ENCODE measurements at regions not wholly inside any gene's neighbourhood (a gene's known extent, or its start where the extent isn't known, plus 50 kb on each side); places are given as distances from the start of the nearest gene placed in this dataset.

GRCh38 chr4:184951668-184952160 lies 66.6 kb upstream of the HELT start:
- Histone ChIP-seq H3K9me3 (replicated peaks; ENCODE audit: control insufficient read depth, insufficient read depth, low read length) (no peaks in the 10 kb centered on the region), H3K36me3 (ENCODE audit: control insufficient read depth in 2 of 2, insufficient read depth in 2 of 2, low read length in 1 of 2) (no peaks in the 10 kb centered on the region), H3K79me2 (ENCODE audit: control insufficient read depth, insufficient read depth, low read length) (no peaks in the 10 kb centered on the region), H3K4me3 (no peak overlapping the region), H3K9ac (ENCODE audit: control insufficient read depth, insufficient read depth, low read length) (no peak overlapping the region), H3K4me1 (ENCODE audit: control insufficient read depth, insufficient read depth, low read length) (0 out of 2 replicates have a peak, but pooled peaks cover 3% of the 10 kb centered on the region), H2AFZ (ENCODE audit: control insufficient read depth, low read depth, low read length) (no peak overlapping the region), H3K4me2 (ENCODE audit: control insufficient read depth, insufficient read depth) (no peak overlapping the region), H3K27ac (ENCODE audit: control insufficient read depth, insufficient read depth) (no peak overlapping the region), H3K27me3 (replicated peaks in 1 of 2; ENCODE audit: control insufficient read depth in 2 of 2, insufficient read depth in 2 of 2, low read length in 1 of 2) (no peaks in the 10 kb centered on the region), H4K20me1 (ENCODE audit: control insufficient read depth, insufficient read depth) (no peaks in the 10 kb centered on the region)
- WGBS (ENCODE audit: insufficient coverage, insufficient replicate concordance, low lambda C conversion rate, missing lambda C conversion rate), result 79% methylated on average over 20 of the region's 22 CpGs
- FAIRE-seq, result no peak
- intact Hi-C loops (cut with micrococcal nuclease; ENCODE audit: unreplicated experiment), result no loop called here
- SMC1A ChIA-PET (ENCODE audit: uncharacterized antibody, unreplicated experiment), result no interaction called here
- no TSS peak for BruUV-seq (replicated peaks)
- in situ Hi-C loops (cut with MboI), result no loop called here
- TF ChIP-seq WRNIP1 (IDR thresholded peaks at IDR 0.05; ENCODE audit: borderline replicate concordance, low read depth, low read length), result no peak
- TF ChIP-seq NR2C1 (IDR thresholded peaks at IDR 0.05), result no peak
- TF ChIP-seq, protein P1, sequence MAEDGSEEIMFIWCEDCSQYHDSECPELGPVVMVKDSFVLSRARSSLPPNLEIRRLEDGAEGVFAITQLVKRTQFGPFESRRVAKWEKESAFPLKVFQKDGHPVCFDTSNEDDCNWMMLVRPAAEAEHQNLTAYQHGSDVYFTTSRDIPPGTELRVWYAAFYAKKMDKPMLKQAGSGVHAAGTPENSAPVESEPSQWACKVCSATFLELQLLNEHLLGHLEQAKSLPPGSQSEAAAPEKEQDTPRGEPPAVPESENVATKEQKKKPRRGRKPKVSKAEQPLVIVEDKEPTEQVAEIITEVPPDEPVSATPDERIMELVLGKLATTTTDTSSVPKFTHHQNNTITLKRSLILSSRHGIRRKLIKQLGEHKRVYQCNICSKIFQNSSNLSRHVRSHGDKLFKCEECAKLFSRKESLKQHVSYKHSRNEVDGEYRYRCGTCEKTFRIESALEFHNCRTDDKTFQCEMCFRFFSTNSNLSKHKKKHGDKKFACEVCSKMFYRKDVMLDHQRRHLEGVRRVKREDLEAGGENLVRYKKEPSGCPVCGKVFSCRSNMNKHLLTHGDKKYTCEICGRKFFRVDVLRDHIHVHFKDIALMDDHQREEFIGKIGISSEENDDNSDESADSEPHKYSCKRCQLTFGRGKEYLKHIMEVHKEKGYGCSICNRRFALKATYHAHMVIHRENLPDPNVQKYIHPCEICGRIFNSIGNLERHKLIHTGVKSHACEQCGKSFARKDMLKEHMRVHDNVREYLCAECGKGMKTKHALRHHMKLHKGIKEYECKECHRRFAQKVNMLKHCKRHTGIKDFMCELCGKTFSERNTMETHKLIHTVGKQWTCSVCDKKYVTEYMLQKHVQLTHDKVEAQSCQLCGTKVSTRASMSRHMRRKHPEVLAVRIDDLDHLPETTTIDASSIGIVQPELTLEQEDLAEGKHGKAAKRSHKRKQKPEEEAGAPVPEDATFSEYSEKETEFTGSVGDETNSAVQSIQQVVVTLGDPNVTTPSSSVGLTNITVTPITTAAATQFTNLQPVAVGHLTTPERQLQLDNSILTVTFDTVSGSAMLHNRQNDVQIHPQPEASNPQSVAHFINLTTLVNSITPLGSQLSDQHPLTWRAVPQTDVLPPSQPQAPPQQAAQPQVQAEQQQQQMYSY (CRISPR knock-in tag; IDR thresholded peaks at IDR 0.05), result no peak
- ATAC-seq, result no peak
- CTCF ChIA-PET, result no interaction called here
- POLR2A ChIA-PET, result no interaction called here
- RAD21 ChIA-PET (ENCODE audit: unreplicated experiment), result no interaction called here
- DNase-seq (ENCODE audit: low read depth, low spot score), result no peak

DNA sequence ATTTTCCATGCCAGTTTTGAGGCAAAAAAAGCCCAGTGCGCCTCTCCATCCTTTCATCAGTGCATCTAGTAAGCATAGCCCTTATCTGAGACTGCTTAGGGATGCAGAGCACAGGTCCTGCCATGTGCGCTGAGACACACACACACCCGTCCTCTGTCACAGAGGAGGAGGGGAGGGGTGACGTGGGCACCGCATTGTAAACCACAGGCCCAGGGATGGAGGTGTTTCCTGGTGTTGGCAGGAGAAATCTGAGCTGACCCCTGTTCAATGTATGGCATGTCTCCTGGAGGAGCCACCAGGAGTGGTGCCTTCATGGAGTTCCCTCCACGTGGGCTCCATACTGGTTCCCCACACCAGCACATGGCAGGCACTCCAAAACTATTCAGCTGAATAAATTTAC lies 65.8 kb upstream of the HELT start:
- no peak overlapping the region for H3K27ac ChIP-seq (ENCODE audit: control insufficient read depth, insufficient read depth)
- 0 out of 2 replicates have a peak, but pooled peaks cover 3% of the 10 kb centered on the region for H3K4me1 ChIP-seq (ENCODE audit: control insufficient read depth, insufficient read depth, low read length)
- no peak for DNase-seq (ENCODE audit: low read depth, low spot score)
- H4K20me1 ChIP-seq (ENCODE audit: control insufficient read depth, insufficient read depth), result no peaks in the 10 kb centered on the region
- H3K36me3 ChIP-seq (ENCODE audit: control insufficient read depth in 2 of 2, insufficient read depth in 2 of 2, low read length in 1 of 2), result no peaks in the 10 kb centered on the region
- in situ Hi-C loops (cut with MboI) (no loop called here), intact Hi-C loops (cut with micrococcal nuclease; ENCODE audit: unreplicated experiment) (no loop called here)
- SMC1A ChIA-PET (ENCODE audit: uncharacterized antibody, unreplicated experiment), result no interaction called here
- no TSS peak for BruUV-seq (replicated peaks)
- no peak overlapping the region for H3K4me3 ChIP-seq
- RAD21 ChIA-PET (ENCODE audit: unreplicated experiment), result no interaction called here
- no peak overlapping the region for H2AFZ ChIP-seq (ENCODE audit: control insufficient read depth, low read depth, low read length)
- no peaks in the 10 kb centered on the region for H3K79me2 ChIP-seq (ENCODE audit: control insufficient read depth, insufficient read depth, low read length)
- H3K27me3 ChIP-seq (replicated peaks in 1 of 2; ENCODE audit: control insufficient read depth in 2 of 2, insufficient read depth in 2 of 2, low read length in 1 of 2), result no peaks in the 10 kb centered on the region; a peak in 1 of 4 replicates
- no peak overlapping the region for H3K9ac ChIP-seq (ENCODE audit: control insufficient read depth, insufficient read depth, low read length)
- CTCF ChIA-PET, result no interaction called here
- ATAC-seq, result no peak
- POLR2A ChIA-PET, result no interaction called here
- no peaks in the 10 kb centered on the region for H3K9me3 ChIP-seq (replicated peaks; ENCODE audit: control insufficient read depth, insufficient read depth, low read length)
- H3K4me2 ChIP-seq (ENCODE audit: control insufficient read depth, insufficient read depth), result no peak overlapping the region
- 21% methylated on average over 6 of the region's 6 CpGs for WGBS (ENCODE audit: insufficient coverage, insufficient replicate concordance, low lambda C conversion rate, missing lambda C conversion rate)
- FAIRE-seq, result no peak
- TF ChIP-seq SP1 (IDR thresholded peaks at IDR 0.05; ENCODE audit: low read depth, low read length), result no peak
- no peak for TF ChIP-seq RELA (IDR thresholded peaks at IDR 0.05; ENCODE audit: borderline replicate concordance, partially characterized antibody)
- TF ChIP-seq, protein P2, sequence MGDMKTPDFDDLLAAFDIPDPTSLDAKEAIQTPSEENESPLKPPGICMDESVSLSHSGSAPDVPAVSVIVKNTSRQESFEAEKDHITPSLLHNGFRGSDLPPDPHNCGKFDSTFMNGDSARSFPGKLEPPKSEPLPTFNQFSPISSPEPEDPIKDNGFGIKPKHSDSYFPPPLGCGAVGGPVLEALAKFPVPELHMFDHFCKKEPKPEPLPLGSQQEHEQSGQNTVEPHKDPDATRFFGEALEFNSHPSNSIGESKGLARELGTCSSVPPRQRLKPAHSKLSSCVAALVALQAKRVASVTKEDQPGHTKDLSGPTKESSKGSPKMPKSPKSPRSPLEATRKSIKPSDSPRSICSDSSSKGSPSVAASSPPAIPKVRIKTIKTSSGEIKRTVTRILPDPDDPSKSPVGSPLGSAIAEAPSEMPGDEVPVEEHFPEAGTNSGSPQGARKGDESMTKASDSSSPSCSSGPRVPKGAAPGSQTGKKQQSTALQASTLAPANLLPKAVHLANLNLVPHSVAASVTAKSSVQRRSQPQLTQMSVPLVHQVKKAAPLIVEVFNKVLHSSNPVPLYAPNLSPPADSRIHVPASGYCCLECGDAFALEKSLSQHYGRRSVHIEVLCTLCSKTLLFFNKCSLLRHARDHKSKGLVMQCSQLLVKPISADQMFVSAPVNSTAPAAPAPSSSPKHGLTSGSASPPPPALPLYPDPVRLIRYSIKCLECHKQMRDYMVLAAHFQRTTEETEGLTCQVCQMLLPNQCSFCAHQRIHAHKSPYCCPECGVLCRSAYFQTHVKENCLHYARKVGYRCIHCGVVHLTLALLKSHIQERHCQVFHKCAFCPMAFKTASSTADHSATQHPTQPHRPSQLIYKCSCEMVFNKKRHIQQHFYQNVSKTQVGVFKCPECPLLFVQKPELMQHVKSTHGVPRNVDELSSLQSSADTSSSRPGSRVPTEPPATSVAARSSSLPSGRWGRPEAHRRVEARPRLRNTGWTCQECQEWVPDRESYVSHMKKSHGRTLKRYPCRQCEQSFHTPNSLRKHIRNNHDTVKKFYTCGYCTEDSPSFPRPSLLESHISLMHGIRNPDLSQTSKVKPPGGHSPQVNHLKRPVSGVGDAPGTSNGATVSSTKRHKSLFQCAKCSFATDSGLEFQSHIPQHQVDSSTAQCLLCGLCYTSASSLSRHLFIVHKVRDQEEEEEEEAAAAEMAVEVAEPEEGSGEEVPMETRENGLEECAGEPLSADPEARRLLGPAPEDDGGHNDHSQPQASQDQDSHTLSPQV (IDR thresholded peaks at IDR 0.05), result no peak
- no peak for TF ChIP-seq EED (IDR thresholded peaks at IDR 0.05; ENCODE audit: low read depth)
